ENCODE measurements at regions not wholly inside any gene's neighbourhood (a gene's known extent, or its start where the extent isn't known, plus 50 kb on each side); places are given as distances from the start of the nearest gene placed in this dataset.

DNA sequence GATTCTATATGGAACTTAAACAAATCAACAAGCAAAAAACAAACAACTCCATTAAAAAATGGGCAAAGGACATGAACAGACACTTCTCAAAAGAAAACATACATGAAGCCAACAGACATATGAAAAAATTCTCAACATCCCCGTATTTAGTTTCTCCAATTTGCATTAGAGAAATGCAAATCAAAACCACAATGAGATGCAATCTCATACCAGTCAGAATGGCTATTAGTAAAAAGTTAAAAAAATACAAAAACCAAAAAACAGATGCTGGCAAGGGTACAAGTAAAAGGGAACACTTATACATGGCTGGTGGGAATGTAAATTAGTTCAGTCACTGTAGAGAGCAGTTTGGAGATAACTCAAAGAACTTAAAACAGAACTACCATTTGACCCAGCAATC lies 342.1 kb upstream of the NUDT12 start:
- no peaks in the 10 kb centered on the region for H4K20me1 ChIP-seq (ENCODE audit: insufficient read depth, low read length)
- no peak overlapping the region for H3K23ac ChIP-seq (ENCODE audit: low read depth, low read length)
- ChIA-PET CTCF (no interaction called here), POLR2A (ENCODE audit: unreplicated experiment) (no interaction called here)
- H2AFZ ChIP-seq (replicated peaks; ENCODE audit: low read length, poor library complexity): no peak overlapping the region
- in situ Hi-C loops (cut with MboI; ENCODE audit: low sequenced_read_pairs) (no loop called here), dilution Hi-C loops (cut with HindIII; ENCODE audit: low sequenced_read_pairs, unreplicated experiment) (no loop called here), intact Hi-C loops (cut with micrococcal nuclease) (no loop called here)
- H3K4me1 ChIP-seq (ENCODE audit: control insufficient read depth, insufficient read depth, low read length): no peaks in the 10 kb centered on the region
- no peak overlapping the region for H2BK5ac ChIP-seq (ENCODE audit: low read depth, low read length, poor library complexity, severe bottlenecking)
- H3K27me3 ChIP-seq (ENCODE audit: control insufficient read depth, insufficient read depth, low read length): no peaks in the 10 kb centered on the region
- no peak overlapping the region for H4K8ac ChIP-seq (ENCODE audit: low read depth in 2 of 2, low read length in 2 of 2)
- H3K4me3 ChIP-seq (ENCODE audit: insufficient read depth, low read depth, low read length): no peak overlapping the region
- no peak overlapping the region for H3K4ac ChIP-seq (ENCODE audit: low read depth, low read length)
- no peaks in the 10 kb centered on the region for H3K79me1 ChIP-seq (ENCODE audit: low read depth in 1 of 2, low read length in 2 of 2)
- no peaks in the 10 kb centered on the region for H3K9me3 ChIP-seq (ENCODE audit: control insufficient read depth, insufficient read depth, low read length)
- no CpG with 5 or more reads among the region's 1 CpG for WGBS, 2 experiments (ENCODE audit: extremely low coverage in 2 of 2, insufficient read length in 1 of 2)
- DNase-seq (no peak), ATAC-seq (ENCODE audit: low read depth) (no peak)
- H3K36me3 ChIP-seq (ENCODE audit: control insufficient read depth, insufficient read depth, low read length): no peaks in the 10 kb centered on the region
- no peak overlapping the region for H4K91ac ChIP-seq (ENCODE audit: insufficient read depth, low read depth, low read length)
- H3K9ac ChIP-seq (ENCODE audit: low read depth, low read length): no peak overlapping the region
- H2AK9ac ChIP-seq (replicated peaks; ENCODE audit: low read depth, low read length, poor library complexity): no peak overlapping the region
- no TSS peak for BruUV-seq (replicated peaks)
- no peak overlapping the region for H2AK5ac ChIP-seq (ENCODE audit: low read depth, low read length)
- no peak for TF ChIP-seq MXI1 (IDR thresholded peaks at IDR 0.05; ENCODE audit: borderline replicate concordance, low read depth, low read length)
- TF ChIP-seq POLR2A (IDR thresholded peaks at IDR 0.05; ENCODE audit: low read depth, low read length): no peak
- no peak for TF ChIP-seq MAZ (IDR thresholded peaks at IDR 0.05; ENCODE audit: borderline replicate concordance, low read depth, low read length)
- TF ChIP-seq NFE2L2 (IDR thresholded peaks at IDR 0.05; ENCODE audit: low read depth, low read length): no peak
- no peak for TF ChIP-seq RCOR1 (IDR thresholded peaks at IDR 0.05; ENCODE audit: insufficient replicate concordance, low read length)
- no peak for TF ChIP-seq CEBPB (IDR thresholded peaks at IDR 0.05; ENCODE audit: low read depth, low read length)
- TF ChIP-seq BHLHE40 (IDR thresholded peaks at IDR 0.05; ENCODE audit: low read depth, low read length): no peak
- TF ChIP-seq, protein P1, sequence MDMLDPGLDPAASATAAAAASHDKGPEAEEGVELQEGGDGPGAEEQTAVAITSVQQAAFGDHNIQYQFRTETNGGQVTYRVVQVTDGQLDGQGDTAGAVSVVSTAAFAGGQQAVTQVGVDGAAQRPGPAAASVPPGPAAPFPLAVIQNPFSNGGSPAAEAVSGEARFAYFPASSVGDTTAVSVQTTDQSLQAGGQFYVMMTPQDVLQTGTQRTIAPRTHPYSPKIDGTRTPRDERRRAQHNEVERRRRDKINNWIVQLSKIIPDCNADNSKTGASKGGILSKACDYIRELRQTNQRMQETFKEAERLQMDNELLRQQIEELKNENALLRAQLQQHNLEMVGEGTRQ (IDR thresholded peaks at IDR 0.05; ENCODE audit: low read depth, low read length): no peak
- no peak overlapping the region for H2BK15ac ChIP-seq (ENCODE audit: low read depth, low read length)
- H4K5ac ChIP-seq (ENCODE audit: low read depth, low read length): no peak overlapping the region
- no peak overlapping the region for H3K4me2 ChIP-seq (ENCODE audit: low read depth, low read length)
- no peak overlapping the region for H2BK120ac ChIP-seq (ENCODE audit: low read depth, low read length)
- no peak overlapping the region for H2BK20ac ChIP-seq (ENCODE audit: low read depth, low read length)
- H3K27ac ChIP-seq (ENCODE audit: insufficient read depth, low read length): no peak overlapping the region
- H3K9me1 ChIP-seq (ENCODE audit: insufficient read depth, low read length): no peaks in the 10 kb centered on the region
- no peak overlapping the region for H3K18ac ChIP-seq (ENCODE audit: low read depth, low read length)
- H3K14ac ChIP-seq (replicated peaks; ENCODE audit: low read depth, low read length): no peak overlapping the region
- H3K56ac ChIP-seq (ENCODE audit: extremely low read depth, insufficient read depth, low read length): no peak overlapping the region

Measured in IMR-90 (cell line).